Epithelial cell of proximal tubule (primary cell): ENCODE measurements at regions not wholly inside any gene's neighbourhood (a gene's known extent, or its start where the extent isn't known, plus 50 kb on each side); places are given as distances from the start of the nearest gene placed in this dataset.

Experiments used
- DNase-seq: peaks from one replicate; pipeline ENCODE4 v3.0.0-alpha.2; 2011; ENCODE audit warnings: low read depth
- H3K4me3 ChIP-seq: 2 replicates; pipeline ENCODE4 v1.5.1; 2011; ENCODE audit warnings: low read depth, mild to moderate bottlenecking, low read length
- TF ChIP-seq, protein P1 (sequence below): conservative IDR thresholded peaks from 2 replicates; pipeline ENCODE4 v1.5.1; 2012; ENCODE audit warnings: low read depth, mild to moderate bottlenecking, low read length

DNA sequence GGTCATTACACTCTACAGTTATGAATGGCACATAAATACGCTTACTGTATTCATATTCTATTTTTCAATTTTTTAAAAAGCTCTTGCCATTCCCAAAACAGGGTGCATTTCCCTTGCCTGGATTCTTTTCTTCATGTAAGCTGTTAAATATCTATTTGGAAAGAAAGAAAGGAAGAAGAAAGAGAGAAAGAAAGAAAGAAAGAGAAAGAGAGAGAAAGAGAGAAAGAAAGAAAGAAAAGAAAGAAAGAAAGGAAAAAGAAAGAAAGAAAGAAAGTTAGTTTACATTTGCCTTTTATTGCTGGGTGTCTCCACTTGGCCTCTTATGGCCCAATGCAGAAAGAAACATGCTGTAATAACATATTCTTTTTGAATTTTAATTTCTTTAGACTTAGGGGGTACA is 165.9 kb upstream of the ATXN1 start:
- TF ChIP-seq, protein P1, sequence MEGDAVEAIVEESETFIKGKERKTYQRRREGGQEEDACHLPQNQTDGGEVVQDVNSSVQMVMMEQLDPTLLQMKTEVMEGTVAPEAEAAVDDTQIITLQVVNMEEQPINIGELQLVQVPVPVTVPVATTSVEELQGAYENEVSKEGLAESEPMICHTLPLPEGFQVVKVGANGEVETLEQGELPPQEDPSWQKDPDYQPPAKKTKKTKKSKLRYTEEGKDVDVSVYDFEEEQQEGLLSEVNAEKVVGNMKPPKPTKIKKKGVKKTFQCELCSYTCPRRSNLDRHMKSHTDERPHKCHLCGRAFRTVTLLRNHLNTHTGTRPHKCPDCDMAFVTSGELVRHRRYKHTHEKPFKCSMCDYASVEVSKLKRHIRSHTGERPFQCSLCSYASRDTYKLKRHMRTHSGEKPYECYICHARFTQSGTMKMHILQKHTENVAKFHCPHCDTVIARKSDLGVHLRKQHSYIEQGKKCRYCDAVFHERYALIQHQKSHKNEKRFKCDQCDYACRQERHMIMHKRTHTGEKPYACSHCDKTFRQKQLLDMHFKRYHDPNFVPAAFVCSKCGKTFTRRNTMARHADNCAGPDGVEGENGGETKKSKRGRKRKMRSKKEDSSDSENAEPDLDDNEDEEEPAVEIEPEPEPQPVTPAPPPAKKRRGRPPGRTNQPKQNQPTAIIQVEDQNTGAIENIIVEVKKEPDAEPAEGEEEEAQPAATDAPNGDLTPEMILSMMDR, result no peak
- DNase-seq, result no peak
- H3K4me3 ChIP-seq, result no peak overlapping the region

DNA sequence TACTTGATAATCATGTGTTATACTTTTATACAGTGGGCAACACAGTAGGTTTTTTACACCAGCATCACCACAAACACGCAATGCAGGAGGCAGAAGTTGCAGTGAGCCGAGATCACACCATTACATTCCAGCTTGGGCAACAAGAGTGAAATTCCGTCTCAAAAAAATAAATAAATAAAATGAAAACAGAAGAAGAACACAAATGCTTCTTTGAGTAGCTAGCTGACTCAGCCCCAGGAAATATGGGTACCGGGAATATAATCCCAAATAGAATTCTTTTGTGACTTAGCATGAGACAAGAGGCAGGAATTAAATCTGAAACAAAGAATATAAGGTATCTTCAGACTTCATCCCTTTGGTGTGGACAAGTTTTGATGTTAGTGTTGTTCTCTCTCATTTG is 164.2 kb upstream of the ATXN1 start:
- DNase-seq, result no peak
- H3K4me3 ChIP-seq, result no peak overlapping the region
- TF ChIP-seq, protein P1, result no peak

DNA sequence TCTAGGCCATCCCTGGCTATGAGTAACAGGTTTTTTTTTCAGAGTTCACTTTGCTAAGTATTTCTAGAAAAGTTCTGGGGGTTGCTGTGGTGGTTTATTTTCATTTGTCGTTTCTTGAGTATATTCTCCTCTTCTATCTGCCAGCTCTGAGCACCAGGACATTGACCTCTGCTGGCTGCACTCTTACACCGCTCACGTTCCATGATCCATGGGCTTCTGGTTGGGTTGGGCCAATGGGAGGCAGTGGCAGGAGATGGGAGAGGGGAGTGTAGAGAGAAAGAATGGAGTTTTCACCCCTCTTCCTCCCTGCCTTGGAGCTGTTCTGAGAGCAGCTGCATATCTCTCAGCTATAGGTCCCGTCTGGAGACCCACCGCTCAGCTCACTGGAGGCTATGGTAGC is 161.0 kb upstream of the ATXN1 start:
- no peak for DNase-seq
- TF ChIP-seq, protein P1, result no peak
- no peak overlapping the region for H3K4me3 ChIP-seq

DNA sequence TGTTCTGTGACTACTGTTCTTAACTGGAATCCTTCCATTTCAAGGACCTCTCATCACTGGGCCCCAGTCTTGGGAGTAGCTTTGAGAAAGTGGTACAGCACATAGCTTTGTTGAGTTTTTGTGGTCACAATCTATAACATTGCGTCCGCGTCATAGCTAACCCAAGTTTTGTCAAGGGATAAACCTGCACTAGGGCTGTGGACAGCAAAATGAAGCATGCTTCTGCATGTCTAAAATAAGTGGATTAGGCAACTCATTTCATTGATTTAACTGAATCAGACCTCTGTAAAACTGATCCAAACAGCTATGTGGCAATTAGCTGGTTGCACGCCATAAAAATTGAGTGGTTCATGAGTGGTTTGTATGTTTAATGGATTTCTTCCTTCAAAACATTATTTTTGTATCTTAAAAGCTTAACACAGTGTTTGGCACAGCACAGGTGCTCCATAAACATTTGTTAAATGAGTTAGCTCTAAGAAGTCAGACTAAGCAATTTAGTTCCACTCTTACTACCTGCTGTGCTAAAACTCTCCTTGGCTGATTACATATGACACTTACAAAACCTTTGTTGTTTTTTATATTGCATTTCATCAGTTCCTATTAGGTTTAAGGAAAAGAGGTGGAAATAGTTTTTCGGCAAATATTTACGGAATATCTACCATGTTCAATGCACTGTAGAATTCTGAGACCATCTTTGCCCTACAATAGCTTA is 160.3 kb upstream of the ATXN1 start:
- H3K4me3 ChIP-seq, result no peak overlapping the region
- TF ChIP-seq, protein P1, result no peak
- DNase-seq, result no peak

DNA sequence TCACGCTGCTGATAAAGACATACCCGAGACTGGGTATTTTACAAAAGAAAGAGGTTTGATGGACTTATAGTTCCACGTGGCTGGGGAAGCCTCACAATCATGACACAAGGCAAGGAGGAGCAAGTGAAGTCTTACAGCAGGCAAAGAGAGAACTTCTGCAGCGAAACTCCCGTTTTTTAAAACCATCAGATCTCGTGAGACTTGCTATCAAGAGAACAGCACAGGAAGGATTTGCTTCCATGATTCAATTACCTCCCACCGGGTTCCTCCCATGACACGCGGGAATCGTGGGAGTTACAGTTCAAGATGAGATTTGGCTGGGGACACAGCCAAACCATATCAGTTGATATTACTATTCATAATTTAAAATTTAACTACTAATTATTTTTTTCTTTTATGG is 157.3 kb upstream of the ATXN1 start:
- TF ChIP-seq, protein P1, result no peak
- H3K4me3 ChIP-seq, result no peak overlapping the region
- no peak for DNase-seq

DNA sequence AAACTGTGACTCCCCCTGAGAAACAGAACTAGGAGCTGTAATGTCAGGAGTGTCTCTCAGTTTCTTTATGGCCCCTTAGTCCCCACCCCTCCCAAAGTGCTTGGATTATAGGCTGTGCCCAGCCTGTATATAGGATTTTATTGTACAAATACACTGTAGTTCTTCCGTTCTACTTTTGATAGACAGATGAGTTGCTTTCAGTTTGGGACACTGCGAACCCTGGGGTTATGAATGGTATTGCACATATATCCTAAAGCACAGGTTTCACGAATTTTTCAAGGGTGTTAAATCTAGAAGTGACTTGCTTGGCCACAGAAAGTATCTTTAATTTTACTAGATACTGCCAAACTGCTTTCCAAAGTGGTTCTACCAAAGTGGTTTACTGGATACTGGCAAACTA is 152.9 kb upstream of the ATXN1 start:
- H3K4me3 ChIP-seq, result no peak overlapping the region
- TF ChIP-seq, protein P1, result no peak
- DNase-seq, result no peak

DNA sequence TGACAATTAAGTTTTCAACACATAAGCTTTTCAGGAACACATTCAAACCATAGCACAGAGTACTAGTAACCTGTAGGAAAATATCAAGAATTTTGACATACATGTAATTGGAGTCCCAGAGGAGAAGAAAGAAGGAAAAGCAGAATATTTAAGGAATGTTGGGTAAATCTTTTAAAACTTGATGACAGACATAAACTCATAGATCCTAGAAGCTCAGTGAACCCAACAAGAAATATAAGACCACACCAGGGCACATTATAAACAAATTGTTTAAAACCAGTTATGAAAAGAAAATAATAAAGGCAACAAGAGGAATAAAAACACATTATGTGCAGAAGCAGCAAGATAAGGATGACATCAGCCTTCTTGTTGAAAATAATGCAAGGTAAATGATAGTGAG is 151.5 kb upstream of the ATXN1 start:
- DNase-seq, result no peak
- H3K4me3 ChIP-seq, result no peak overlapping the region
- TF ChIP-seq, protein P1, result no peak
